ENCODE measurements at regions not wholly inside any gene's neighbourhood (a gene's known extent, or its start where the extent isn't known, plus 50 kb on each side); places are given as distances from the start of the nearest gene placed in this dataset.

DNA sequence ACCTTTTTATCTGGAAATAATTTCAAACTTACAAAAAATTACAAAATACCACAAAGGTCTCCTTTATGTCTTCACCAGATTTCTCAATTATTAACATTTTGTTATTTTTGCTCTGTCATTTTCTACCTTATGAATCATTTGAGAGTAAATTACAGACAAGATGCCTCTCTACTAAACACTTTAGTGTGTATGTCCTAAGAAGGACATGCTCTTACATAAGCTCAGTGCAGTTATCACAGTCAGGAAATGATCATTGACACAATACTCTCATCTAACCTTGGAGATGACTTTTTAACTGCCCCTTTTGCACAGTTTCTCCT, 378.9 kb upstream of the RUNX1 start:
- peaks cover 30% of the 10 kb centered on the region for H3K4me1 Mint-ChIP-seq
- H3K27me3 Mint-ChIP-seq = no peaks in the 10 kb centered on the region
- H3K4me3 Mint-ChIP-seq = peak overlapping the region; percentile 70
- peaks cover 5% of the 10 kb centered on the region for H3K36me3 Mint-ChIP-seq
- peak overlapping the region; percentile 74 for H3K27ac Mint-ChIP-seq
- no peaks in the 10 kb centered on the region for H3K9me3 Mint-ChIP-seq

DNA sequence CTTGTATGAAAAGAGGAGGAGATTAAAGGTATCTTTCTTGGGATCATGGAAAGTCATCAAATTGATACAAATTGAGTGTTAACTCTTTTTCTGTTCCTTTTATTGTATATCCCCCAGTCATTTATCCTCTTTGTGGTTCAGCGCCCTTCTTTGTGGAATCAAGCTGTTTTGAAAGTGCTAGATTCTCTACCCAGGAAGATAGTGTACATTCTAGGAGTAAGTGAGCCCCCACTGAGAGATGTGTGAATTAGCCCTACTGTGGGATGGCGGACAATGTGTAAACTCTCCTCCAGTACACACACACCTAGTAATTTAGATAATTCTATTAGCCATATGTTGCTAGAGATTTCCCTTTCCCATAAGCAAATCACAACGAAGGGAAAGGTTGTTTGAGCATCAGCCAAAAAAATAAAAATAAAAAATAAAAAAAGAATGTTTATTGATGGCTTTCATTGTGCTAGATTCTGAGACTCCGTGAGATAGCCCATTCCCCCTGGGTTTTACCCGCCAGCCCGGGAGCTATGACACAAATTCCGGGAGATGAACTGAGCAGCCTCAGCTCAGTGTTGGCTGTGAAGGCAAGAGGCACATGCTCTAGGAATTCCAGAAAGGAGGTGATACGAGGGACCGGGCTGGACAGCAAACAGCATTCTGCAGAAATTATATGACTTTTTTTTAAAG, 378.4 kb upstream of the RUNX1 start:
- Mint-ChIP-seq H3K36me3 (peaks cover 1% of the 10 kb centered on the region), H3K9me3 (no peaks in the 10 kb centered on the region), H3K27me3 (no peaks in the 10 kb centered on the region), H3K4me1 (peaks cover 30% of the 10 kb centered on the region), H3K27ac (peak overlapping the region; percentile 87), H3K4me3 (peak overlapping the region; percentile 70)

DNA sequence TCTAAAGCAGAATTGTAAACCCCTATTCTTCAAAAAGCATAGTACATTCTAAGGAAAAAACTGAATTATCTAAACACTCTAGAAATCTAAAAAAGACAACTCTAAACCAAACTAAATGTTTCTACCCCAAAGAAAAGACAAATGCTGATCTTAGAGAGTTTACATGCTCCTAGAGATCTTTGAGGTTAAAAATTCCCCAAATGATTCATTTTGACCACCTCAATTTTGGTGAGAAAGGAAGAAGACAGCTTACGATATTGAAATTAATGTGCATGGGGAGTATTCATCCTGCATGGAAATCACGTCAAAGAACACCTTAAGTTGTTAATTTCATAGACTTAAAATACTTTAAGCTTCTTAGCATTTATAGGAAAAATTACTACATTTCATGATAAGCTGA, 377.8 kb upstream of the RUNX1 start:
- no peaks in the 10 kb centered on the region for H3K36me3 Mint-ChIP-seq
- H3K27me3 Mint-ChIP-seq = no peaks in the 10 kb centered on the region
- peak overlapping the region; percentile 87 for H3K27ac Mint-ChIP-seq
- H3K4me3 Mint-ChIP-seq = peak overlapping the region; percentile 45
- H3K9me3 Mint-ChIP-seq = no peaks in the 10 kb centered on the region
- peaks cover 30% of the 10 kb centered on the region for H3K4me1 Mint-ChIP-seq

DNA sequence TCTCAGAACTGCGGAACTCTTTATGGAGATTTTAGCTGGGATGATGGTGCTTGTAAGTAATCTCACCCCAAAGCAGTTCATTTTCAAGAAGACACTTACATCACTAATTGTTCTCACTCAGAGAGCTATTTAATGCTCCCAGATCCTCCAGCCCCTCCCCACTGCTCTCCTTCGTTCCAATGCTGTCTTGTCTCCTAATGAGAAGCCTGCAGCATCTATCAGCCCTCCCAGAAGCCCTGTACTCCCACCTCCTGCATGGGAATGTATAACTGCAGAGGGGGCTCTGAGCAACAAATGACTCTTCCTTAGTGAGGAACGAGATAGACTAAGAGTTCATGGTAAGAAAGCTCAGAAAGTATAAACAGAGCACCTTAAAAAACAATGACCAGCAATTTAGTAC, 377.4 kb upstream of the RUNX1 start:
- H3K4me1 Mint-ChIP-seq = peaks cover 30% of the 10 kb centered on the region
- no peaks in the 10 kb centered on the region for H3K36me3 Mint-ChIP-seq
- H3K9me3 Mint-ChIP-seq = no peaks in the 10 kb centered on the region
- H3K4me3 Mint-ChIP-seq = peak overlapping the region; percentile 45
- H3K27ac Mint-ChIP-seq = peak overlapping the region; percentile 87
- H3K27me3 Mint-ChIP-seq = no peaks in the 10 kb centered on the region

DNA sequence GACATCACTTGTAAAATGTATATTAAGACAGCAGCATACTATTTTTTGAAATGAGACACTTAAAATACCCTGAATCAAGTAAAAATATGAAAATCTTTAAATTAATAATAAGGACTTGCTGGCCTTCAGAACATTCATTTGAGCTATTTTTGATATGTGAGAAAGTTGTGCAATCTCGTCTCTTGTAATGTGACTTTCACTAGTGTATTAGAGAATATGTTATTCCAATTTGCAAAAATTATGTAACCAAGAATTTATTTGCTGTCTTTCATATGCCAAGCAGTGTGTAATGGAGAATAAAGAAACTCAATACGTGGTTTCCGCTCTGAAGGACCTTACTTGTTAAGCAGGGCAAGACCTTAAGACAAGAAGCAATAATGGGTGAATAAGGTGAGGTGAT, 375.0 kb upstream of the RUNX1 start:
- Mint-ChIP-seq H3K36me3 (no peaks in the 10 kb centered on the region), H3K4me1 (peaks cover 29% of the 10 kb centered on the region), H3K27me3 (no peaks in the 10 kb centered on the region), H3K4me3 (no peak overlapping the region), H3K27ac (no peak overlapping the region), H3K9me3 (no peaks in the 10 kb centered on the region)

DNA sequence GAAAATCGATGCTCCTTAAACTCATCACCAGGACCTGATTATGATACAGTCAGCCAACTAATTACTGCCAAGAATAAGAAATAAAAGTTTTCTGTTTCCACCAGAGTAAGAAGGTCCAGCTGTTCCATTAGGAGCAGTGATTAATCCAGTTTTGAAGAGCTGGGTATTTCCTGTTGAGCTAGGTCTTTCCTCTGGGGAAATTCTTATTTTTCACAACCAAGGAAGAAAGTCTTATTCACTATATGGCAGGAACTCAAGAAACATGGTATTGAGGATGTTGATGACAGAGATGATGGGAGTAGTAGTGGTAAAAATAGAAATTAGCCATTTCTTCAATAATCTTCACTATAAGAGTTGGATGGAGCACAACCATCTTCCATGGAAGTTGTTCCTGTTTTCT, 374.6 kb upstream of the RUNX1 start:
- H3K27me3 Mint-ChIP-seq = no peaks in the 10 kb centered on the region
- peaks cover 2% of the 10 kb centered on the region for H3K36me3 Mint-ChIP-seq
- no peak overlapping the region for H3K4me3 Mint-ChIP-seq
- H3K27ac Mint-ChIP-seq = no peak overlapping the region
- no peaks in the 10 kb centered on the region for H3K9me3 Mint-ChIP-seq
- peaks cover 25% of the 10 kb centered on the region for H3K4me1 Mint-ChIP-seq

DNA sequence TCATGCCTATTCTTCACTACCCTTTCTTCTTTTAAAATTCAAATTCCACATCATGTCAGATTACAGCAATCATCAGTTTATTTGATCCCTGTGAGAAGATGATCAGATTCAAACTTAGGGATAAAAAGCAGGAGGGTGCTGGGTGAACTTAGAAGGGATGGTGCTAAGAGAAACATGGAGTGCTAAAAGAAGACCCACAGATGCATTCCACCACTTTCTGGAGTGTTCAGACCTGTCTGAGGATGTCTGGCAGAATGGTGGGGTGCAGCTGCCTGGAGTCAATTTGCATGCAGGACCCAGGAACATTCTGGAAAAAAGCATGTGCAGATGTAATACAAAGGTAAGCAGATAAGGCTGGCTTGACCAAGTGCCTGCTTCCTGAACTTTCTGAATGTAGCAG, 372.9 kb upstream of the RUNX1 start:
- peaks cover 9% of the 10 kb centered on the region for H3K4me1 Mint-ChIP-seq
- no peak overlapping the region for H3K4me3 Mint-ChIP-seq
- H3K36me3 Mint-ChIP-seq = peaks cover 3% of the 10 kb centered on the region
- H3K27ac Mint-ChIP-seq = no peak overlapping the region
- no peaks in the 10 kb centered on the region for H3K27me3 Mint-ChIP-seq
- H3K9me3 Mint-ChIP-seq = no peaks in the 10 kb centered on the region

DNA sequence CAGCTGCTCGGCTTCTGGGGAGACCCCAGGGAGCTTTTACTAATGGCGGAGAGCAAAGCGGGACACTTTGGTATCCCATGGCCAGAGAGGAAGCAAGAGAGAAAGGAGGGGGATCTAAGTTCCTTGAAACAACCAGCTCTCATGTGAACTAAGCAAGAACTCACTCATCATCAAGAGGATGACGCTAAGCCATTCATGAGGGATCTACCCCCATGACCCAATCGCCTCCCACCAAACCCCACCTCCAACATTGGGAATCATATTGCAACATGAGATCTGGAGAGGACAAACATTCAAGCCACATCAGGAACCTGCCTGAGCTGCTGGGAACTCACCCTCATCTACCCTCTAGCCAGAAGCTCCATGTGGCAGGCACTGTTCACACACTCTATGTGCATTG, 372.1 kb upstream of the RUNX1 start:
- no peak overlapping the region for H3K27ac Mint-ChIP-seq
- no peaks in the 10 kb centered on the region for H3K27me3 Mint-ChIP-seq
- H3K4me3 Mint-ChIP-seq = no peak overlapping the region
- H3K9me3 Mint-ChIP-seq = no peaks in the 10 kb centered on the region
- peaks cover 3% of the 10 kb centered on the region for H3K36me3 Mint-ChIP-seq
- H3K4me1 Mint-ChIP-seq = peaks cover under 1% of the 10 kb centered on the region

DNA sequence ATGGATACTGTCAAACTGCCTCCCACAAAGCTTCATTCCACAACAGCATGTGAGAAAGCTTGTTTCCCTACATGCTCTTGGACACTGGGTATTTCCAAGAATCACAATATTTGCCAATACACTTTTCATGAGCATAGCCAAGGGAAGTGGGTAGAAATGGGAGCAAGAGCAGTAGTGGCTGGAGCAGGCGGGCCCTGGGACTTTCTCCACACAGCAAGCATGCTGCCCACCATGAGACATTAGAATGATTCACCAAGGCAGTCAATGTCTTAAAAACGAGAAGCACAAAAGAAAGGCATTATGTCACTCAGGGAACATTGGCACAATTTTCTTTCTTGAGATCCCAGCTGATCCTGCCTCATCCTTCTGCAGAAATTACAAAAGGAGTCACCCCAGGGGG, 371.6 kb upstream of the RUNX1 start:
- Mint-ChIP-seq H3K27ac (no peak overlapping the region), H3K36me3 (peaks cover 3% of the 10 kb centered on the region), H3K27me3 (no peaks in the 10 kb centered on the region), H3K4me3 (no peak overlapping the region), H3K9me3 (no peaks in the 10 kb centered on the region), H3K4me1 (no peaks in the 10 kb centered on the region)

DNA sequence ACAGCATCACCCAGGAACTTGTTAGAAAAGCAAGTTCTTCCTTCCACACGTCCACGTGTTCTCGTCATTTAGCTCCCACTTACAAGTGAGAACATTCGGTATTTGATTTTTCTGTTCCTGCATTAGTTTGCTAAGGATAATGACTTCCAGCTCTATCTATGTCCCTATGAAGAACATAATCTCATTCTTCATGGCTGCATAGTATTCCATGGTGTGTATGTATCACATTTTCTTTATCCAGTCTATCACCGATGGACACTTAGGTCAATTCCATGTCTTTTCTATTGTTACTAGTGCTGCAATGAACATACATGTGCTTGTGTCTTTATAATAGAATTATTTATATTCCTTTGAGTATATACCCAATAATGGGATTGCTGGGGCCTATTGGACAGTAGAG, 368.7 kb upstream of the RUNX1 start:
- Mint-ChIP-seq H3K36me3 (peaks cover 3% of the 10 kb centered on the region), H3K9me3 (no peaks in the 10 kb centered on the region), H3K4me3 (no peak overlapping the region), H3K27ac (no peak overlapping the region), H3K4me1 (no peaks in the 10 kb centered on the region), H3K27me3 (peaks cover 3% of the 10 kb centered on the region)

DNA sequence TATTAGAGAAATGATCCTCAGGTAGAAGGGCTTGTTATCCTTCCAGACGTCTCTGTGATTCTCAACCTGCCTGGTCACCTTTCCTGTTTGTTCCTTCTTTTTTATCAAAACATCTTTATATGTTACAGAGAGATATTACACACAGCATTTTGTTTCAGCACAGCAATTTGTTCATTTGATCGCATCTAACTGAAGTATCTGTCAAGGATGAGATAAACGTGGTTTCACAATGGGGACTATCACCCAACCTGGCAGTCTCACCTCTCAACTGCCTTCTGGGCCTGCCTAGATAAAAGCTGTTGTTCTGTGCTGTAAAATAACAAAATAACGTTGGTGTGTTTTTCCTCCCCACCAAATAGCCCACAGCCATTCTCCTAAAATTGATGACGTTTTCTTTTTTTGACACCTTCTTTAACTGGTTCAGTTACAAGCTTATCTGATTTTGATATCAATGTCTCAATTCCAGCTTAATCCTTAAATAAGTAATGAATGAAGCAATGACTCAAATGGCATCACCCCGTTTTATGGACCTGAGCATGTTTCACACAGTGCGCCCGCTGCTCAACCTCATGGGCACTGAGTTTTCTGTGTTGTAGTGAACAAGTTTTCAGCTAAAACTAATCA, 367.9 kb upstream of the RUNX1 start:
- no peaks in the 10 kb centered on the region for H3K9me3 Mint-ChIP-seq
- peaks cover 3% of the 10 kb centered on the region for H3K36me3 Mint-ChIP-seq
- no peaks in the 10 kb centered on the region for H3K4me1 Mint-ChIP-seq
- H3K27me3 Mint-ChIP-seq = peaks cover 3% of the 10 kb centered on the region
- H3K27ac Mint-ChIP-seq = no peak overlapping the region
- H3K4me3 Mint-ChIP-seq = no peak overlapping the region

DNA sequence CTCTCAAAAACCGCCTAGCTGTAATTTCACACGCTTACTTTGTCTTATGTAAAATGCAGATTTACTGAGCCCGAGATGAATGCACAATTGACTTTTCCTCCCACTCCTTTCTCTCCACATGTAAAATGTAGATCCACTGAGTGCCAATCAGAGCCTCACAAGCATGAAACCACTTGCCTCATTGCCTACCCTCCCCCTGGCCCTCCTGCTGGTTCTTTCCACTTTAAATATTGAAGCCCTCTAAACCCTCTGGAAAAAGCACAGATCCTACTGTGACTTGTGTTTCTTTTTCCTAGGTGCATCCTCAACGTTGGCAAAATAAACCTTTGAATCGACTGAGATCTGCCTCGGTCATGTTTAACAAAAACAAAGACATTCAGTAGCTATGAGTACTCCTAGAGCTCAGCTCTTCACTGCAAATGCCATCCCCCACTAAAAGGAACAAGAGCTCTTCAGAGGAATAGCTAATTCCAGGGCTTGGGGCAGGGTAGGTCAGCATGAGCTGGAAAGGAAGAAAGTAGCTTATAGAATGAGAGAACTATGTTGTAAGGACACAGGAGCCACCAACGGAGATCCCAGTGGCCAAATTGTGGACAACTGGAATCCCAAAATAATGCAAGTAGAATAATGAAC, 365.5 kb upstream of the RUNX1 start:
- Mint-ChIP-seq H3K4me1 (no peaks in the 10 kb centered on the region), H3K36me3 (peaks cover 3% of the 10 kb centered on the region), H3K27me3 (peaks cover 3% of the 10 kb centered on the region), H3K9me3 (no peaks in the 10 kb centered on the region), H3K4me3 (no peak overlapping the region), H3K27ac (no peak overlapping the region)

DNA sequence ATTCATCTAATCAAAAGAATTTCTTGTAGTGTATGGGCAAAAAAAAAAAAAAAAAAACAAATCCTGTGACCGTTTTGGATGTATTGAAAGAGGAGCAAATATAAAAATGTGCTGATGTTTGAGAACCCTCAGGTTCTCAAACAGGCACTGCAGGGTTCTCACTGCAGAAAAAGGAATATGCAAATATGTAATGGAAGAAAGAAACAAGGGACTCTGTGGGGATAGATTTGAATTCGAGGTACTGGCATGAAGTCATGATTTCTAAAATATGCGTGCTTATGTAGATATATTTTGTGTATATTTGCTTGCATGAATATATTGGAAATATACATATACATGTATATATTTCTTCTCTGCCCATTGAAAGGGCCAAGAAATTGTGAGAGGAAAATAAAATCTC, 365.0 kb upstream of the RUNX1 start:
- Mint-ChIP-seq H3K9me3 (no peaks in the 10 kb centered on the region), H3K27ac (no peak overlapping the region), H3K36me3 (peaks cover 3% of the 10 kb centered on the region), H3K4me1 (no peaks in the 10 kb centered on the region), H3K27me3 (peaks cover 3% of the 10 kb centered on the region), H3K4me3 (no peak overlapping the region)

DNA sequence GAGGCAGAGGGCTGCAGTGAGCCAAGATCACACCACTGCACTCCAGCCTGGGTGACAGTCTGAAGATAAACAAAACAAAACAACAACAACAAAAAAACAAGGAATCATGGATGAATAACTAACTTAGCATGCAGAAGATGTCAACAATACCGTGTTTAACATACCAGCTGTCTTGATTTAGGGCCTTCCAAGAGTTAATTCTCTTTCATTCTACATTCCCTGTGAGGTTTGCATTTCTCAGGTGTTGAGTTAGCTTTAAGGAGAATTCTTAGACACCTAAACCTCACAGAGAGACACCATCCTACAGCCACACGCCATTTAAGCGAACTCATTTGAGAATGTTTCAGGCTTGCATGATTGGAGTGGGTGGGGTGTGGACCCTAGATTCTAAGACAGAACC, 363.1 kb upstream of the RUNX1 start:
- Mint-ChIP-seq H3K9me3 (no peaks in the 10 kb centered on the region), H3K36me3 (no peaks in the 10 kb centered on the region), H3K4me3 (no peak overlapping the region), H3K27ac (no peak overlapping the region), H3K4me1 (no peaks in the 10 kb centered on the region), H3K27me3 (peaks cover 3% of the 10 kb centered on the region)

DNA sequence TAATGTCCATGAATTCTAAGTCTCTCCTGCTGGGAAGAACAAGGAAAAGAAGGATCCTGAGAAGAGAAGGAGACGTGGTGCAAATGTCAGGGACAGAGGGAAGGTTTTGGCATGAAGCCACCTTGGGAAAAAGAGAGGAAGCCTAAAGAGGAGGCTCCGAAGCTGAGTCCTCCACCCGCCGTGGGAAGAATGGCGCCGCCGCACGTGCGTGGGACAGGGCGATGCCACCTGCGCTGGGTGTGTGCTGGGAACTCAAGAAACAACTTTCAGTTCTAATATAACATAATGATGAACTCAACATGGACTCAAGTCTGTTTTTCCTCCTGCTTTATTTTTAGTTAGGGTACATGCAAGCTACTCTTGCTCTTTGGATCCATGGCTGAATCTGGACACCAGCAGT, 362.3 kb upstream of the RUNX1 start:
- H3K36me3 Mint-ChIP-seq = no peaks in the 10 kb centered on the region
- H3K4me1 Mint-ChIP-seq = no peaks in the 10 kb centered on the region
- no peaks in the 10 kb centered on the region for H3K9me3 Mint-ChIP-seq
- no peak overlapping the region for H3K27ac Mint-ChIP-seq
- no peak overlapping the region for H3K4me3 Mint-ChIP-seq
- peaks cover 3% of the 10 kb centered on the region for H3K27me3 Mint-ChIP-seq

DNA sequence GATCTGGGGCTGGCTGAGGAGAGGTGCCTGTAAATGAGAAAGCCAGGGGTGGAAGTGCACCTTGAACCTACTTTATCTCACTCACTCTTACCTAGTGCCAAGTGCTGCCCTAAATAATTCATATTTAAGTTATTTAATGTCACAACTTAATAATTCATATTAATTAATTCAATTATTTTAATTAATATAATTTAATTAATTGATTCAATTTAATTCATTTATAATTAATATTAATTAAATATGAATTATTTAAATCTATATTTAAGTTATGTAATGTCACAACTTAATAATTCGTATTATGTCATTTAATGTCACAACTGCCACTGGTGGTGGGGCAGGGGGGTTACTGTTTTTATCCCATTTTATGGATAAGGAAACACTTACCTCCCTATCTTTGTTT, 361.6 kb upstream of the RUNX1 start:
- Mint-ChIP-seq H3K9me3 (no peaks in the 10 kb centered on the region), H3K36me3 (no peaks in the 10 kb centered on the region), H3K4me1 (no peaks in the 10 kb centered on the region), H3K27me3 (peaks cover 3% of the 10 kb centered on the region), H3K27ac (no peak overlapping the region), H3K4me3 (no peak overlapping the region)

Measured in activated naive CD4-positive, alpha-beta T cell treated with anti-CD3 and anti-CD28 coated beads, Interleukin-2, amount 50 U/mL, for 24 hours (primary cell).